Choroid plexus epithelial cell (primary cell): ENCODE measurements at regions not wholly inside any gene's neighbourhood (a gene's known extent, or its start where the extent isn't known, plus 50 kb on each side); places are given as distances from the start of the nearest gene placed in this dataset.

Source experiments
- DNase-seq: peaks from one replicate; pipeline ENCODE4 v3.0.0-alpha.2; 2010; ENCODE audit warnings: low read depth
- H3K4me3 ChIP-seq: 2 replicates; pipeline ENCODE4 v1.5.1; 2011; ENCODE audit warnings: low read depth, mild to moderate bottlenecking, control low read depth, low read length, moderate library complexity
- CTCF ChIP-seq: conservative IDR thresholded peaks from 2 replicates; pipeline ENCODE4 v1.5.1; 2011; ENCODE audit warnings: low read depth, mild to moderate bottlenecking, control low read depth, inconsistent platforms, low read length, moderate library complexity

GRCh38 chr21:34192646-34193285, 119.4 kb downstream of the MRPS6 start:
- DNase-seq = no peak
- no peak overlapping the region for H3K4me3 ChIP-seq
- TF ChIP-seq CTCF = no peak

- no peak overlapping the region for H3K4me3 ChIP-seq
- DNase-seq = no peak
- no peak for TF ChIP-seq CTCF
Observed at GRCh38 chr21:34195335-34195734, 122.0 kb downstream of the MRPS6 start.

GRCh38 chr21:34196996-34197395, 123.6 kb downstream of the MRPS6 start:
- no peak for DNase-seq
- H3K4me3 ChIP-seq = no peak overlapping the region
- TF ChIP-seq CTCF = no peak

GRCh38 chr21:34197561-34197960, 124.2 kb downstream of the MRPS6 start:
- DNase-seq = no peak
- TF ChIP-seq CTCF = no peak
- H3K4me3 ChIP-seq = no peak overlapping the region

- no peak for DNase-seq
- TF ChIP-seq CTCF = no peak
- no peak overlapping the region for H3K4me3 ChIP-seq
Observed at GRCh38 chr21:34198231-34199120, 125.1 kb downstream of the MRPS6 start.

- DNase-seq = peak; percentile 66
- no peak overlapping the region for H3K4me3 ChIP-seq
- TF ChIP-seq CTCF = no peak
Observed at GRCh38 chr21:34199121-34199910, 125.9 kb downstream of the MRPS6 start.
